GM12878 (cell line): ENCODE measurements at regions not wholly inside any gene's neighbourhood (a gene's known extent, or its start where the extent isn't known, plus 50 kb on each side); places are given as distances from the start of the nearest gene placed in this dataset.

Source experiments
- ATAC-seq: fragments of 200-7000 bp; cut with Tn5 transposase; 3 replicates; pipeline ENCODE4 v1.9.1; 2020; ENCODE audit warnings: mild to moderate bottlenecking, moderate library complexity
- BruUV-seq: library from RNA; stranded (reverse); fragments of 400-500 nt; replicated peaks from 2 replicates; lab custom pipeline; 2021; lab: Mats Ljungman, UMichigan
- CTCF ChIA-PET: fragments of 300-600 bp; sonication (Branson Sonifier 250); formaldehyde crosslinking; extraction: SDS; loops from one replicate; lab custom pipeline; 2021; ENCODE audit warnings: inconsistent platforms; lab: Yijun Ruan, JAX
- POLR2A ChIA-PET: fragments of 350-600 bp; formaldehyde crosslinking; extraction: SDS; loops from one replicate; lab custom pipeline; 2021; ENCODE audit warnings: inconsistent platforms; lab: Charles Lee
- RAD21 ChIA-PET: fragments of 300-600 bp; sonication (Branson Sonifier 250); formaldehyde crosslinking; loops from one replicate; lab custom pipeline; 2023; ENCODE audit warnings: antibody characterized with exemption; ENCODE audit not compliant: unreplicated experiment; lab: Charles Lee
- SMC1A ChIA-PET: fragments of 300-600 bp; sonication (Branson Sonifier 250); formaldehyde crosslinking; loops from one replicate; lab custom pipeline; 2023; ENCODE audit not compliant: unreplicated experiment, uncharacterized antibody; lab: Charles Lee
- DNase-seq: peaks from one replicate; pipeline ENCODE4 v3.0.0-alpha.2; 2011; ENCODE audit warnings: low read depth, low spot score
- FAIRE-seq: peaks from 3 replicates; lab custom pipeline; 2011; peaks lifted over from hg19 to GRCh38; lab: Jason Lieb, UNC
- H2AFZ ChIP-seq: 2 replicates; pipeline ENCODE4 v1.6.0; 2011; ENCODE audit warnings: low read depth, low read length, control low read depth; ENCODE audit not compliant: control insufficient read depth
- H3K27ac ChIP-seq: 2 replicates; pipeline ENCODE4 v1.5.1; 2011; ENCODE audit warnings: control low read depth; ENCODE audit not compliant: control insufficient read depth, insufficient read depth
- H3K27me3 ChIP-seq, 2 experiments: replicated peaks in 1 of 2; 2 replicates each; pipeline versions ENCODE4 v1.6.0 to v1.6.1; 2011; ENCODE audit warnings: low read length in 1 of 2; ENCODE audit not compliant: control insufficient read depth in 2 of 2, insufficient read depth in 2 of 2
- H3K36me3 ChIP-seq, 2 experiments: 2 replicates each; pipeline ENCODE4 v1.5.1; 2011; ENCODE audit warnings: low read length in 1 of 2; ENCODE audit not compliant: control insufficient read depth in 2 of 2, insufficient read depth in 2 of 2
- H3K4me1 ChIP-seq: 2 replicates; pipeline ENCODE4 v1.6.1; 2011; ENCODE audit warnings: mild to moderate bottlenecking, low read length, moderate library complexity, mixed read lengths; ENCODE audit not compliant: control insufficient read depth, insufficient read depth
- H3K4me2 ChIP-seq: 2 replicates; pipeline ENCODE4 v1.6.0; 2011; ENCODE audit warnings: control low read depth; ENCODE audit not compliant: control insufficient read depth, insufficient read depth
- H3K4me3 ChIP-seq: fragments of 200-600 bp; sonication (generic); 2 replicates; pipeline ENCODE4 v1.5.1; 2016
- H3K79me2 ChIP-seq: 2 replicates; pipeline ENCODE4 v1.6.0; 2011; ENCODE audit warnings: low read length; ENCODE audit not compliant: control insufficient read depth, insufficient read depth
- H3K9ac ChIP-seq: 2 replicates; pipeline ENCODE4 v1.8.0; 2011; ENCODE audit warnings: low read length, control low read depth, mixed read lengths; ENCODE audit not compliant: control insufficient read depth, insufficient read depth
- H3K9me3 ChIP-seq: replicated peaks from 3 replicates; pipeline ENCODE4 v1.5.1; 2011; ENCODE audit warnings: mild to moderate bottlenecking, low read length; ENCODE audit not compliant: control insufficient read depth, insufficient read depth
- H4K20me1 ChIP-seq: 2 replicates; pipeline ENCODE4 v1.6.0; 2011; ENCODE audit not compliant: control insufficient read depth, insufficient read depth
- ATF2 ChIP-seq: IDR thresholded peaks from 2 replicates; pipeline ENCODE4 v1.6.1; 2012; ENCODE audit warnings: low read length, inconsistent platforms
- CBFB ChIP-seq: IDR thresholded peaks from 2 replicates; pipeline ENCODE4 v1.6.1; 2016; ENCODE audit warnings: antibody characterized with exemption, low read depth
- CHD1 ChIP-seq: IDR thresholded peaks from 2 replicates; pipeline ENCODE4 v1.6.1; 2012; ENCODE audit warnings: low read depth, low read length, improper control_type of control experiment
- EP300 ChIP-seq, 2 experiments: fragments of 150-350 bp in 1 of 2; IDR thresholded peaks; 2 replicates each; pipeline ENCODE4 v1.6.1; 2011 to 2012; ENCODE audit warnings: low read depth in 2 of 2, low read length in 2 of 2, borderline replicate concordance in 1 of 2, improper control_type of control experiment in 1 of 2, inconsistent platforms in 1 of 2; ENCODE audit not compliant: control insufficient read depth in 1 of 2
- HDAC6 ChIP-seq: fragments of 200-600 bp; sonication (generic); IDR thresholded peaks from one replicate; pipeline ENCODE4 v1.8.0; 2017; ENCODE audit warnings: antibody characterized with exemption; ENCODE audit not compliant: unreplicated experiment
- JUNB ChIP-seq: IDR thresholded peaks from 2 replicates; pipeline ENCODE4 v1.6.1; 2016; ENCODE audit warnings: antibody characterized with exemption, mild to moderate bottlenecking
- KLF5 ChIP-seq: fragments of 450-650 bp; IDR thresholded peaks from 2 replicates; pipeline ENCODE4 v1.6.1; 2014; ENCODE audit warnings: mild to moderate bottlenecking; ENCODE audit not compliant: partially characterized antibody
- NRF1 ChIP-seq: conservative IDR thresholded peaks from 2 replicates; pipeline ENCODE4 v1.6.1; 2011; ENCODE audit warnings: mild to moderate bottlenecking, low read depth, low read length, improper control_type of control experiment
- RAD51 ChIP-seq: fragments of 450-650 bp; IDR thresholded peaks from 2 replicates; pipeline ENCODE4 v1.6.1; 2016; ENCODE audit warnings: moderate library complexity, mild to moderate bottlenecking, inconsistent platforms
- TBL1XR1 ChIP-seq: IDR thresholded peaks from 2 replicates; pipeline ENCODE4 v1.6.1; 2012; ENCODE audit warnings: low read depth, low read length, improper control_type of control experiment
- TCF12 ChIP-seq: IDR thresholded peaks from 2 replicates; pipeline ENCODE4 v1.6.1; 2011; ENCODE audit warnings: low read depth, mild to moderate bottlenecking, low read length
- ZBTB33 ChIP-seq: fragments of 450-650 bp; IDR thresholded peaks from 2 replicates; pipeline ENCODE4 v1.6.1; 2017; ENCODE audit warnings: mild to moderate bottlenecking
- ZBTB40 ChIP-seq: fragments of 450-650 bp; IDR thresholded peaks from 2 replicates; pipeline ENCODE4 v1.6.1; 2016; ENCODE audit warnings: mild to moderate bottlenecking, moderate library complexity, borderline replicate concordance
- WGBS: methylation state at CpG from one replicate; pipeline ENCODE4 v1.1.6; 2016; ENCODE audit warnings: low lambda C conversion rate; ENCODE audit not compliant: insufficient replicate concordance, insufficient coverage; ENCODE audit errors: missing lambda C conversion rate; 5-methylcytosine and 5-hydroxymethylcytosine counted together
- in situ Hi-C: fragments of 300-500 bp; cut with MboI; formaldehyde crosslinking; loops from 9 replicates; pipeline ENCODE4 v1.14.3; 2018; ENCODE audit warnings: mixed read lengths
- intact Hi-C: fragments of 100-400 bp; cut with micrococcal nuclease; formaldehyde crosslinking; loops from one replicate; pipeline ENCODE4 v1.14.2; 2022; ENCODE audit not compliant: unreplicated experiment
- TF ChIP-seq, protein P1 (sequence below): fragments of 450-650 bp; formaldehyde crosslinking; IDR thresholded peaks from 2 replicates; pipeline ENCODE4 v1.4.0; 2022; ENCODE audit warnings: mild to moderate bottlenecking, moderate library complexity

- Histone ChIP-seq H3K4me2 (no peak overlapping the region), H3K4me1 (no peaks in the 10 kb centered on the region), H3K27ac (no peak overlapping the region), H3K4me3 (no peak overlapping the region), H3K9ac (no peak overlapping the region), H4K20me1 (no peaks in the 10 kb centered on the region), H3K79me2 (no peaks in the 10 kb centered on the region), H3K27me3 (no peaks in the 10 kb centered on the region), H2AFZ (no peak overlapping the region), H3K36me3 (no peaks in the 10 kb centered on the region), H3K9me3 (no peaks in the 10 kb centered on the region)
- in situ Hi-C loops = no loop called here
- TF ChIP-seq EP300 (IDR thresholded peaks at IDR 0.05; ENCODE audit: borderline replicate concordance in 1 of 2, control insufficient read depth in 1 of 2, low read depth in 2 of 2, low read length in 2 of 2) (no peak), ATF2 (no peak), TCF12 (no peak), KLF5 (no peak), JUNB (no peak), TBL1XR1 (no peak), ZBTB33 (no peak), ZBTB40 (no peak), NRF1 (no peak), RAD51 (no peak), CBFB (no peak), CHD1 (no peak), HDAC6 (no peak)
- TF ChIP-seq, protein P1, sequence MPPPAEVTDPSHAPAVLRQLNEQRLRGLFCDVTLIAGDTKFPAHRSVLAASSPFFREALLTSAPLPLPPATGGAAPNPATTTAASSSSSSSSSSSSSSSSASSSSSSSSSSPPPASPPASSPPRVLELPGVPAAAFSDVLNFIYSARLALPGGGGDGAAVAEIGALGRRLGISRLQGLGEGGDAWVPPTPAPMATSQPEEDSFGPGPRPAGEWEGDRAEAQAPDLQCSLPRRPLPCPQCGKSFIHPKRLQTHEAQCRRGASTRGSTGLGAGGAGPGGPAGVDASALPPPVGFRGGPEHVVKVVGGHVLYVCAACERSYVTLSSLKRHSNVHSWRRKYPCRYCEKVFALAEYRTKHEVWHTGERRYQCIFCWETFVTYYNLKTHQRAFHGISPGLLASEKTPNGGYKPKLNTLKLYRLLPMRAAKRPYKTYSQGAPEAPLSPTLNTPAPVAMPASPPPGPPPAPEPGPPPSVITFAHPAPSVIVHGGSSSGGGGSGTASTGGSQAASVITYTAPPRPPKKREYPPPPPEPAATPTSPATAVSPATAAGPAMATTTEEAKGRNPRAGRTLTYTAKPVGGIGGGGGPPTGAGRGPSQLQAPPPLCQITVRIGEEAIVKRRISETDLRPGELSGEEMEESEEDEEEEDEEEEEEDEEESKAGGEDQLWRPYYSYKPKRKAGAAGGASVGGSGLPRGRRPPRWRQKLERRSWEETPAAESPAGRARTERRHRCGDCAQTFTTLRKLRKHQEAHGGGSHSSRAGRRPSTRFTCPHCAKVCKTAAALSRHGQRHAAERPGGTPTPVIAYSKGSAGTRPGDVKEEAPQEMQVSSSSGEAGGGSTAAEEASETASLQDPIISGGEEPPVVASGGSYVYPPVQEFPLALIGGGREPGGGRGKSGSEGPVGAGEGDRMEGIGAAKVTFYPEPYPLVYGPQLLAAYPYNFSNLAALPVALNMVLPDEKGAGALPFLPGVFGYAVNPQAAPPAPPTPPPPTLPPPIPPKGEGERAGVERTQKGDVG (CRISPR knock-in tag) = no peak
- ATAC-seq (no peak), FAIRE-seq (no peak), DNase-seq (no peak)
- intact Hi-C loops = no loop called here
- SMC1A ChIA-PET = interaction anchor here (0.8 kb wide), 1 partner anchor 10 kb away, joined by 3 read pairs; no protein-coding TSS in a partner anchor
- RAD21 ChIA-PET = no interaction called here
- BruUV-seq = no TSS peak
- POLR2A ChIA-PET = no interaction called here
- WGBS = 21% methylated on average over 8 of the region's 8 CpGs
- CTCF ChIA-PET = no interaction called here
Measured at GRCh38 chrX:23133551-23133950, 133.8 kb downstream of the DDX53 start.
